GM18507 (cell line): ENCODE measurements at regions not wholly inside any gene's neighbourhood (a gene's known extent, or its start where the extent isn't known, plus 50 kb on each side); places are given as distances from the start of the nearest gene placed in this dataset.
A peak's percentile ranks its signal among the peaks of the same experiment; 100 is the strongest.
"Not testable (repeated sequence)": the region's sequence is repeated elsewhere in the genome, so short reads cannot be mapped to it uniquely, and the experiment has no call there.

ENCODE experiments used
- DNase-seq: peaks from one replicate; pipeline ENCODE4 v3.0.0; 2011; ENCODE audit warnings: low read depth; ENCODE audit not compliant: insufficient read length; ENCODE audit errors: extremely low spot score
- FAIRE-seq: peaks from 2 replicates; lab custom pipeline; 2011; peaks lifted over from hg19 to GRCh38; lab: Jason Lieb, UNC

DNA sequence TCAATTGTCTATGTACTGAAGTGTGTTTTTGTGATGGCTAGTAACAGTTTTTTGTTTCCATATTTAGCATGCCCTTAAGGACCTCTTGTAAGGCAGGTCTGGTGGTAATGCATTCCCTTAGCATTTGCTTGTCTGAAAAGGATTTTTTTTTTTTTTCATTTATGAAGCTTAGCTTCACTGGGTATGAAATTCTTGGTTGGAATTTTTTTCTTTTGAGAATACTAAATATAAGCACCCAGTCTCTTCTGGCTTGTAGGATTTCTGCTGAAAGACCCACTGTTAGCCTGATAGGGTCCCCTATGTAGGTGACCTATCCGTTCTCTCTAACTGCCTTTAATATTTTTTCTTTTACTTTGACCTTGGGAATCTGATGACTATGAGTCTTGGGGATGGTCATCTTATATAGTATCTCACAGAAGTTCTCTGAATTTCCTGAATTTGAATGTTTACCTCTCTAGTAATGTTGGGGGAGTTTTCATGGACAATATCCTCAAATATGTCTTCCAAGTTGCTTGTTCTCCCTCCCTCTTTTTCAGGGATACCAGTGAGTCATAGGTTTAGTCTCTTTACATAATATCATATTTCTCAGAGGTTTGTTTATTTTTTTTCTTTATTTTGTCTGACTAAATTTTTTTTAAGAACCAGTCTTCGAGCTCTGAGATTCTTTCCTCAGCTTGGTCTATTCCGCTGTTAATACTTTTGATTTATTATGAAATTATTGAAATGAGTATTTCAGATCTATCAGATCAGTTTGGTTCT is 157.1 kb upstream of the PGRMC2 start:
- FAIRE-seq (no peak), DNase-seq (no peak)

GRCh38 chr4:128440923-128441322 is 153.3 kb upstream of the PGRMC2 start:
- FAIRE-seq = no peak

DNA sequence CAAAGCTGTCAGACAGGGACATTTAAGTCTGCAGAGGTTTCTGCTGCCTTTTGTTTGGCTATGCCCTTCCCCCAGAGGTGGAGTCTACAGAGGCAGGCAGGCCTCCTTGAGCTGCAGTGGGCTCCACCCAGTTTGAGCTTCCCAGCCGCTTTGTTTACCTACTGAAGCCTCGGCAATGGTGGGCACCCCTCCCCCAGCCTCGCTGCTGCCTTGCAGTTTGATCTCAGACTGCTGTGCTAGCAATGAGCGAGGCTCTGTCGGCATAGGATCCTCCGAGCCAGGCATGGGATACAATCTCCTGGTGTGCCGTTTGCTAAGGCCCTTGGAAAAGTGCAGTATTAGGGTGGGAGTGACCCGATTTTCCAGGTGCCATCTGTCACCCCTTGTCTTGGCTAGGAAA is 149.4 kb upstream of the PGRMC2 start:
- DNase-seq, FAIRE-seq: not testable (repeated sequence)

More at GRCh38 chr4:128440923-128441322, 153.3 kb upstream of the PGRMC2 start:
- no peak for DNase-seq

DNA sequence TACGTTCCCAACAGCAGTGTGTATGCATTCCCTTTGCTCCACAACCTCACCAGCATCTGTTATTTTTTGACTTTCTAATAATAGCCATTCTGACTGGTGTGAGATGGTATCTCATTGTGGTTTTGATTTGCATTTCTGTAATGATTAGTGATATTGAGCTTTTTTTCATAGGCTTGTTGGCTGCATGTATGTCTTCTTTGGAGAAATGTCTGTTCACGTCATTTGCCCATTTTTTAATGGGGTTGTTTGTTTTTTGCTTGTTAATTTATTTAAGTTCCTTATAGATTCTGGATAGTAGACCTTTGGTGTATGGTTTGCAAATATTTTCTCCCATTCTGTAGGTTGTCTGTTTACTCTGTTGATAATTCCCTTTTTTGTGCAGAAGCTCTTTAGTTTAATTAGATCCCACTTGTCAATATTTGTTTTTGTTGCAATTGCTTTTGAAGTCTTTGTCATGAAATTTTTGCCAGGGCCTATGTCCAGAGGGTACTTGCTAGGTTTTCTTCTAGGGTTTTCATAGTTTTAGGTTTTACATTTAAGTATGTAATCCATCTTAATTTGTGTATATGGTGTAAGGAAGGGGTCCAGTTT is 141.5 kb upstream of the PGRMC2 start:
- not testable (repeated sequence) for FAIRE-seq

GRCh38 chr4:128428397-128428796 is 140.8 kb upstream of the PGRMC2 start:
- no peak for DNase-seq
- FAIRE-seq = no peak

More for the DNA sequence above, 141.5 kb upstream of the PGRMC2 start:
- not testable (repeated sequence) for DNase-seq

- FAIRE-seq (no peak), DNase-seq (no peak)
These were observed 140.3 kb upstream of the PGRMC2 start for GRCh38 chr4:128427832-128428366.

DNA sequence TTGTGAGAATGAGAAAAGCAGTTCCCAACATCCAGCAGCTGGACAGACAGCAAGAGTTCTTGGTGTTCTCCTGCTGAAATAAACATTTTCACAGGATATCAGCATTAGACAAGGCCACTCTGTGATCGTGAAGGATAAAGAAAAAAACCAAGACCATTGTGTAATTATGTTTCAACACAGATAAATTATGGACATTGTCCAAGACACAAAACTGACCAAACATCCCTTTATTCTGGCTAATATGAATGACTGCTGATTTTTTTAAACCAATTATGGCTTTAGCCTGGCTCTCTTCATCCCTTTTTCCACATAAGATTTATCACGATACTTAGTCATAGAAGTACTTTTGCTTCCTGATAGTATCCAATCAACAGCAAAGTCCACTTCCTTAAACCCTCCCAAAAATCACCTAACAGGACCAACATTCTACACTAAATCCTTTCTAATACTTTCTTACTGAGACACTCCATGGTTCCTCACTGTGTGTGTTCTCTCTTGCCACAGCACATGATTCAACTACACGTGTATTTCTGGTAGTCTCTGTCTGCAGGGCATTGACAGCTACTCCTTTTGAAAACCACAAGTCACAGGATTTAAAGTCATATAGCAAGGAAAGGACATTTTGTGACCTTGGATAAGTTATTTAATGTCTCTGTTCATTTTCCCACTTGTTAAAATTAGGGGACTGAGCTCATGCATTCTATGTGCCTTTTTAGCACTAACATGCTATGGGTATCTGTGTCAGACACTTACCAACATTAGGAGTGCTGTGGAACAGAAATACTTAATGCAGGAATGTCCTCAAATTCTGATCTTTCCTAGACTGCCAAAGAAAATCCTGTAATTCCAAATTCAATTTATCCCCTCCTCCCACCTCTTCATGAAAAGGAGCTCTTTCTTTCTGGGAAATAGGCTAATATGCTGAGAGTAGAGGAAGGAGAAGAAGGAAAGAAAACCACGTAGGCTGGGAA is 137.2 kb upstream of the PGRMC2 start:
- DNase-seq = no peak
- FAIRE-seq = no peak

DNA sequence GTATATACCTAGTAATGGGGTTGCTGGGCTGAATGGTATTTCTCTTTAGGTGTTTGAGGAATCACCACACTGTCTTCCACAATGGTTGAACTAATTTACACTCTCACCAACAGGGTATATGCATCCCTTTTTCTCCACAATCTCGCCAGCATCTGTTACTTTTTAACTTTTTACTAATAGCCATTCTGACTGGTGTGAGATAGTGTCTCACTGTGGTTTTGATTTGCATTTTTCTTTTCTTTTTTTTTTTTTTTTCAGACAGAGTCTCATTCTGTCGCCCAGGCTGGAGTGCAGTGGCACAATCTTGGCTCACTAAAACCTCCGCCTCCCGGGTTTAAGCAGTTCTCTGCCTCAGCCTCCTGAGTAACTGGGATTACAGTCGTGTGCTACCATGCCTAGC is 134.7 kb upstream of the PGRMC2 start:
- peak; percentile 55 for FAIRE-seq
- DNase-seq = not testable (repeated sequence)

DNA sequence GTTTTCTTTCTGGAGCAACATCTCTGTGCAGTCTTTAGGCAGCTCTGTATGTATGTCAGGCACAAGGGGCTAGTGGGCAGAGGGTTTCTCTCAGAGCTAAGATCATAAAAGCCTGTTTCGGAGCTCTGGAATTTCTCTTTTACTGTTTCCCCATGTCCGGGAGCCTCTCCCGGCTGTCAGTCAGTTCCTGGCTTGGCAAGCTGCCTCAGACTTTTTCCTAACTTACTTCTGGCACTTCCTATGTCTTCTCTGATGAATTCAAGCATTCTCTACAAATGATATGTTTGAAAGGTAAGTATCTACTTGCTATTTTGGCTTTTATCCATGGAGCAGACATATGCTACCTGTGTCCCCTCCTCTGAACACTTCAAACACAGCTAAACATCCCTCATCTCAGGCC is 129.3 kb upstream of the PGRMC2 start:
- no peak for FAIRE-seq
- DNase-seq = no peak

DNA sequence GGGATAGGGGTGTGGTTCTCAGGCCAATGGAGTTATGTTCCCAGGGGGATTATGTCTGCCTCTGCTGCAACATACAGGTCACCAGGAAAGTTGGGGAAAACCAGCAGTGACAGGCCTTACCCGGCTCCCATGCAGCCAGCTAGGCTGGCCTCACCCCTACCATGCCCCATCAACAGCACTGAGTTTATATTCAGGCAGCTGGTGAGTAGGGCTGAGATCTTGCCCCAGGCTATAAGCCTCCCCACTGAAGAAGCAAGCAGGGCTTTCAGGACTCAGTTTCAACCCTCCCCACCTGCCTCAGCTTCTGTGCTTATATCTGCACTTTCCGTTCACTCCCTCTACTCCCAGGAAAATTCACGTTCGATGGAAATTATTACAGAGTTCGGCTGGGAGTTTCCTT is 122.4 kb upstream of the PGRMC2 start:
- no peak for FAIRE-seq
- DNase-seq = no peak

GRCh38 chr4:128403586-128403985 is 116.0 kb upstream of the PGRMC2 start:
- no peak for DNase-seq
- no peak for FAIRE-seq

- FAIRE-seq = no peak
- no peak for DNase-seq
These were observed 107.2 kb upstream of the PGRMC2 start for GRCh38 chr4:128394778-128395177.

DNA sequence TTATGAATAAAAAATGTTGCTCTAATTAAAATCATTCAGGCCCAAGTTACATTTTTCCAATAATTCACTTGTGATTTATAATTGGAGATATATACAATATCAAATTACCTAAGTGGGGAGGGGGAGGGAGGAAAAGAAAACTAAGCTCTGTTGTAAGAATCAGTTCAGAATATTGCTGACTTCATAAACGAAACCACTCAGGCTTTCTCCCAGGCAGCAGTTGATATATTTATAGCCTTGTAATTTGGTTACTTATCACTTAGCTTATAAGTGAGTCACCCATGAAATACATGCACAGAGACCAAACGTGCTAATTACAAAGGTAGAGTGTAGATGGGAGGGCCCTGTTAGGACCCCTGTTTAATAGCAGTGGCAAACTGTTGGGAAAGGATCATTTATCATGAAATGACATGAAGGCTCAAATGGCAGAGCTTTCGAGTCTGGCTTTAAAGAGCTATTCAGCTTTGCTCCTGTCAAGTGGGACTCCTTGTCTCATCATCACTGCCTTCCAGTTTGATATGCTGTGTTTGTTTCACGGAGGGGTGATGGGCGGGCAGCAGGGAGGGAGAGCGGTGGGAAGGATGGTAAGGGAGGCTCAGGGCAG is 105.6 kb upstream of the PGRMC2 start:
- DNase-seq (no peak), FAIRE-seq (no peak)

DNA sequence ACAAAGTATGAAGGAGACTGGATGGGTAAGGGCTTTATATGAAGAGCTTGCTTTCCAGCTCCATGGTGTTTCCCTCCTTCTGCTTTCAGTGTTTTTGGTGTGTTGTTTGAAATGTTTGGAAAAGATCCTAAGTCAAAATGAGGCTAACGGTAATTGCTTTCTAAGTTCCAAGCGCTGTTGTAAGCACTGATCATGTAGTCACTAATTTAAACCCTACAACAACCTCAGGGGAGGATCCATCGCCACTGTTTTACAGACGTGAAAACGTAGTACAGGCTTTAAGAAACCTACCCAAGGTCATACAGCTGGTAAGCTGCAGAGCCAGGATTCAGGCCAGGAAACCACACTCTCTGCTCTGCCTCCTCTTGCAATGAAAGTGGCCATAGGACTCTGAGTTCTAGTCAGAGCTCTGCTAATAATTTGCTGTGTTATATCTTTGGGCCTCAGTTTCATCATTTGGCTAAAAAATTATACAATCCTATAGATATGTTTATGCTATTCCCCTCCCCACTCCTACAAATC is 102.9 kb upstream of the PGRMC2 start:
- no peak for FAIRE-seq
- DNase-seq = no peak

GRCh38 chr4:128388796-128389195 is 101.2 kb upstream of the PGRMC2 start:
- FAIRE-seq = no peak

DNA sequence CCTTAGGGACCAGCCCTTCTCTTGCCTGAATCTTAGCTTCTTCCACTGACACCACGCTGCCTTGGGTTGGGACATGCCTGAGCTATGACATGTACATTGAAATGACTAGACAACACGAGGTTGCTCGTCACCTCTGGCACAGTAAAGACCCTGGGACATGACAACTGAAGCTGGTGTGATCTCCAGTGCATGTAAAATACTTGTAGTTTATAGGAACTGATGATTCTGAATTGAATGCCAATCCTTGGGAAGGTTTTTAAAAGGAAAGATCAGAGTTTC is 100.7 kb upstream of the PGRMC2 start:
- FAIRE-seq (no peak), DNase-seq (no peak)

More at GRCh38 chr4:128388796-128389195, 101.2 kb upstream of the PGRMC2 start:
- DNase-seq = no peak

DNA sequence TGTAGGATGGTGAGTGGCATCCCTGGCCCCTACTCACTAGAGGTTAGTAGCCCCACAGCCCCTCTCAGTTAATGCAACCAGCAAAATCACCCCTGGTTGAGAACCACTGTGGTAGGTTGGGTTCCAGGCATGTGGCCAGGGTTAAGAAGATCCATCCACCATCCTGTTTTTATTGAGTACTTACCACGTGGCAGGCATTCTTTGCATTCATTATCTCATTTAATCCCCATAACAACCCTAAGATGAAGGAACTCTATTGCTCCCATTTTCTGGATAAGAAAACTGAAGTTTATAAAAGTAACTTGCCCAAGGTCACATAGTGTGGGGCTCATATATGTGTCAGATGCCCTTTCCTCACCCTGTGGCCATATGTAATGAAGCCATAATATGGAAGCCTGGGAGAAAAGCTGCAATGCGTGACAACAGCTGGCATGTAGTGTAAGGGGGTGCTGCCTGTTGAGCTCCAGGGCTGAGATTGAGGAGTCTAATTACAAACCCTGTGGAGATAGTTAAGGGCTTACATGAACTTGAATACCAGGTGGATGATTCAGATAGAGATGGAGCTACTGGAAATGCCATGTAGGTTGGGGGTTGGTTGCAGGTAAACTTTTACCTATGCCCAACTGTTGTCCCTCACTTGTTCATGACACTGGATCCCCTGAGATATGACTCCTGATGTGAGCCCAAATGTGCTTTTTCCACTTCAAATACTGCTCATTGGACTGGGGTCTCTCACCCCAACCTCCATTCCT is 100.2 kb upstream of the PGRMC2 start:
- FAIRE-seq (no peak), DNase-seq (no peak)

DNA sequence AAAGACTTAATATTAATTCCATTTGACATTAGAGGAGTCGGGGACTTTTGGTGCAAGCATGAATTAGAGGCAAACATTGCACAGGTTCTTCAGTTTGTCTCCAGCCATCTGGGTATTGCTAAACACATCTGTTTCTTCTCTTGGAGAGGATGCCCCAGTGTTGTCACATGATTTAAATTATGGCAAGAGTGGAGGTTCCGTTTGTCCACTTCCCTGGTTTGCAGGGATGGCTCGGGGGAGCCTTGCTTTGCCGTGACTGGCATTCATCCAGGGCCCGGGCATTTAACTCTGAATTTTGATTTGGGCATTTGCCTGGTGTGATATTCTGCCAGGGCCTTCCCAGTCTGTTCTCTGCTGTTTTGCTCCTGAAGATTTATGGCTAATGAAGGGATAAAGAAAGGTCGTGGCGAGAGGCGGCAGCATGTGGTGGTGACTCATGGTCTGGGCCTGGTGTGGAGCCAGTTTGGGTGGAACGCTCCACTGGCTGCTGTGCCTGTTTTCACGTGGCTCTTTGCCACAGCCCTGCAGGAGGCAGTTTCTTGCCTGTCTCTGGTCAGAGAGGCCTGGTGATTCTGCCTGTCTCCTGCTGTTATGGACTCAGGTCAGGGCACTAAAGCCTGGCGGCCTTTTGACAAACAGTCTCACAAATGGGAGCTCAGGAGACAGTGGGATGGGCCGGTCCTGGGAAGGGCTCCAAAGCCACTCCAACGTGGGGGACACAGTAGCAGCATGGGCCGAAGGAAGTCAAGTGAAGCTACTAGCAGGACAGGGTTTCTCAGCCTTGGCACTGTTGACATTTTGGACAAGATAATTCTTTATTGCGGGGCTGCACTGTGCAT is 99.4 kb upstream of the PGRMC2 start:
- DNase-seq (no peak), FAIRE-seq (no peak)
